ENCODE measurements at regions not wholly inside any gene's neighbourhood (a gene's known extent, or its start where the extent isn't known, plus 50 kb on each side); places are given as distances from the start of the nearest gene placed in this dataset.

DNA sequence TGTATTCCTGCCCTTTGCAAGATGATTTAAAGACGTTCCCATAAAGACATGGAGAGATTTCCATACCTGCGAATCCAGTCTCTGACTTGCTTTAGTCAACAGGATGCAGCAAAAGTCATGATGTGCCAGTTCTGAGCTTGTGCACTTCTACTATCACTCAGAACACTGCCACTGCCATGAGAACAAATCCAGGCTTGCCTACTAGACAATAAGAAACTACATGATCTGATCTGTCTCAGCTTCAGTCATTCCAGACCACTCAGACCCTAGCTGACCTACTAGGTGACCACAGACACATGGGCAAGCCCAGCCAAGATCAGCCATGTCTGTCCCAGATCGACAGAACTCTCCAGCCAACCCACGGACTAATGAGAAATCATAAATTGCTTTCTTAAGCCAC lies 219.2 kb downstream of the RRAGC start:
- Histone ChIP-seq H3K23ac (ENCODE audit: low read length) (no peak overlapping the region), H3K27ac (ENCODE audit: low read depth, low read length) (no peak overlapping the region), H3K56ac (ENCODE audit: low read length) (no peak overlapping the region), H2BK15ac (replicated peaks; ENCODE audit: low read depth) (no peak overlapping the region), H3K4me3 (ENCODE audit: low read length) (no peak overlapping the region), H3K36me3 (ENCODE audit: control insufficient read depth, insufficient read depth, low read length) (no peaks in the 10 kb centered on the region), H2BK120ac (ENCODE audit: low read depth, low read length) (no peak overlapping the region), H2AK5ac (ENCODE audit: low read length) (no peak overlapping the region), H3K4ac (ENCODE audit: low read depth, low read length) (no peak overlapping the region), H3K9ac (ENCODE audit: low read length) (no peak overlapping the region), H3K18ac (ENCODE audit: low read length) (no peak overlapping the region), H3K4me2 (ENCODE audit: low read length) (no peak overlapping the region), H3K4me1 (ENCODE audit: control insufficient read depth, low read depth, low read length) (no peaks in the 10 kb centered on the region), H3K27me3 (ENCODE audit: insufficient read depth, low read length, poor library complexity) (no peaks in the 10 kb centered on the region), H4K8ac (ENCODE audit: low read depth, low read length) (no peak overlapping the region), H3K79me2 (ENCODE audit: control insufficient read depth, insufficient read depth, low read length) (no peaks in the 10 kb centered on the region), H2BK5ac (ENCODE audit: low read length) (no peak overlapping the region), H4K5ac (ENCODE audit: low read length) (no peak overlapping the region), H3K79me1 (ENCODE audit: low read length) (no peaks in the 10 kb centered on the region)
- WGBS (ENCODE audit: extremely low coverage, insufficient coverage, low lambda C conversion rate): no CpG with 5 or more reads among the region's 4 CpGs
- DNase-seq: no peak

DNA sequence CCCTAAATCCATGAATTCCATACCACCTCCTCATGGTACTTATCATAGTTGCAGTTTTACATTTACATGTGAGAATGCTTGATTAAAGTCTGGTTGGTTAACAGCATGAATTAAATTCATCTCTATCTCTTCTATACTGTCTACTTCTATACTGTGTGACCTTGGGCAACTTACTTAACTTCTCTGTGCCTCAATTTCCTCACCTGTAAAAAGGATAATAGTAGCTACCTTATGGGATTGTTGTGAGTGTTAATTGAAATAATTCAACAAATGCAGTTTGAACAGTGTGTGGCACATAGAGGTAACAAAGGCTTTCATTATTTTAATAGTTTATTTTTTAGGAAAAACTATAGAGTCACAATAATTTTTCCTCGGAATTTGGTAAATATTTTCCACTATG lies 231.3 kb downstream of the RRAGC start:
- H2BK5ac ChIP-seq (ENCODE audit: low read length): no peak overlapping the region
- H2BK15ac ChIP-seq (replicated peaks; ENCODE audit: low read depth): no peak overlapping the region
- no peaks in the 10 kb centered on the region for H3K4me1 ChIP-seq (ENCODE audit: control insufficient read depth, low read depth, low read length)
- no peak overlapping the region for H3K27ac ChIP-seq (ENCODE audit: low read depth, low read length)
- no peak overlapping the region for H2BK120ac ChIP-seq (ENCODE audit: low read depth, low read length)
- no peak overlapping the region for H3K56ac ChIP-seq (ENCODE audit: low read length)
- H3K4me2 ChIP-seq (ENCODE audit: low read length): no peak overlapping the region
- no peak overlapping the region for H3K18ac ChIP-seq (ENCODE audit: low read length)
- H3K4me3 ChIP-seq (ENCODE audit: low read length): no peak overlapping the region
- no peaks in the 10 kb centered on the region for H3K27me3 ChIP-seq (ENCODE audit: insufficient read depth, low read length, poor library complexity)
- no peak overlapping the region for H3K23ac ChIP-seq (ENCODE audit: low read length)
- H4K8ac ChIP-seq (ENCODE audit: low read depth, low read length): no peak overlapping the region
- H3K9ac ChIP-seq (ENCODE audit: low read length): no peak overlapping the region
- no peak overlapping the region for H4K5ac ChIP-seq (ENCODE audit: low read length)
- H3K36me3 ChIP-seq (ENCODE audit: control insufficient read depth, insufficient read depth, low read length): no peaks in the 10 kb centered on the region
- no peak overlapping the region for H3K4ac ChIP-seq (ENCODE audit: low read depth, low read length)
- no peak for DNase-seq
- H3K79me2 ChIP-seq (ENCODE audit: control insufficient read depth, insufficient read depth, low read length): no peaks in the 10 kb centered on the region
- H2AK5ac ChIP-seq (ENCODE audit: low read length): no peak overlapping the region
- no peaks in the 10 kb centered on the region for H3K79me1 ChIP-seq (ENCODE audit: low read length)
- no CpG with 5 or more reads among the region's 1 CpG for WGBS (ENCODE audit: extremely low coverage, insufficient coverage, low lambda C conversion rate)

DNA sequence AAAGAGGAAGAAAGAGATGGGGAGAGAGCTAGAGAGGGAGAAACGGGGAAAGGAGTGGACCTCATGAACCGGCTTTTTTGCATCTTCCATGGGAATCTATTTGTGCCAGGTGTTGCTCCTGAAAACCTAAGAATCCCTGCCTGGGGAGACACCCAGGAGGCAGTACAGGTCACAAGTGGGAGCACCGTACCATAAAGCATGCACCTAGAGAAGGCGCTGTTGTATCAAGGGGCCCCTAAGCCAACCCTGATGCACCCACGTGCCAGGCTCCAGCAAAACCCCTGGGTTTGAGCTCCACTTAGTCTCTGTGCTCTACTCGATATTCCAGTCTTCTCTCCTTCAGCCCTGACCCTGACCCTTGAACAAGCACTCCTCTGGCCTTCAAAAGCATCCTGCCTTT lies 233.6 kb downstream of the RRAGC start:
- WGBS (ENCODE audit: extremely low coverage, insufficient coverage, low lambda C conversion rate): no CpG with 5 or more reads among the region's 6 CpGs
- Histone ChIP-seq H3K79me1 (ENCODE audit: low read length) (no peaks in the 10 kb centered on the region), H3K23ac (ENCODE audit: low read length) (no peak overlapping the region), H3K18ac (ENCODE audit: low read length) (no peak overlapping the region), H3K27ac (ENCODE audit: low read depth, low read length) (no peak overlapping the region), H3K79me2 (ENCODE audit: control insufficient read depth, insufficient read depth, low read length) (no peaks in the 10 kb centered on the region), H3K4me1 (ENCODE audit: control insufficient read depth, low read depth, low read length) (no peaks in the 10 kb centered on the region), H3K4me2 (ENCODE audit: low read length) (no peak overlapping the region), H4K5ac (ENCODE audit: low read length) (no peak overlapping the region), H3K36me3 (ENCODE audit: control insufficient read depth, insufficient read depth, low read length) (no peaks in the 10 kb centered on the region), H2AK5ac (ENCODE audit: low read length) (no peak overlapping the region), H2BK120ac (ENCODE audit: low read depth, low read length) (no peak overlapping the region), H3K4ac (ENCODE audit: low read depth, low read length) (no peak overlapping the region), H2BK15ac (replicated peaks; ENCODE audit: low read depth) (no peak overlapping the region), H4K8ac (ENCODE audit: low read depth, low read length) (no peak overlapping the region), H2BK5ac (ENCODE audit: low read length) (no peak overlapping the region), H3K4me3 (ENCODE audit: low read length) (no peak overlapping the region), H3K27me3 (ENCODE audit: insufficient read depth, low read length, poor library complexity) (no peaks in the 10 kb centered on the region), H3K56ac (ENCODE audit: low read length) (no peak overlapping the region), H3K9ac (ENCODE audit: low read length) (no peak overlapping the region)
- no peak for DNase-seq

- no peak overlapping the region for H3K18ac ChIP-seq (ENCODE audit: low read length)
- H2BK5ac ChIP-seq (ENCODE audit: low read length): no peak overlapping the region
- no peak overlapping the region for H3K4ac ChIP-seq (ENCODE audit: low read depth, low read length)
- no peak overlapping the region for H2BK120ac ChIP-seq (ENCODE audit: low read depth, low read length)
- no peaks in the 10 kb centered on the region for H3K36me3 ChIP-seq (ENCODE audit: control insufficient read depth, insufficient read depth, low read length)
- H2BK15ac ChIP-seq (replicated peaks; ENCODE audit: low read depth): no peak overlapping the region
- no peak overlapping the region for H3K4me3 ChIP-seq (ENCODE audit: low read length)
- no peak overlapping the region for H3K23ac ChIP-seq (ENCODE audit: low read length)
- H3K27ac ChIP-seq (ENCODE audit: low read depth, low read length): no peak overlapping the region
- no peak overlapping the region for H3K9ac ChIP-seq (ENCODE audit: low read length)
- H4K5ac ChIP-seq (ENCODE audit: low read length): no peak overlapping the region
- no peak overlapping the region for H3K56ac ChIP-seq (ENCODE audit: low read length)
- H3K4me2 ChIP-seq (ENCODE audit: low read length): no peak overlapping the region
- no peaks in the 10 kb centered on the region for H3K27me3 ChIP-seq (ENCODE audit: insufficient read depth, low read length, poor library complexity)
- H4K8ac ChIP-seq (ENCODE audit: low read depth, low read length): no peak overlapping the region
- no peaks in the 10 kb centered on the region for H3K79me2 ChIP-seq (ENCODE audit: control insufficient read depth, insufficient read depth, low read length)
- no CpG with 5 or more reads among the region's 14 CpGs for WGBS (ENCODE audit: extremely low coverage, insufficient coverage, low lambda C conversion rate)
- no peak for DNase-seq
- H3K4me1 ChIP-seq (ENCODE audit: control insufficient read depth, low read depth, low read length): no peaks in the 10 kb centered on the region
- H2AK5ac ChIP-seq (ENCODE audit: low read length): no peak overlapping the region
- no peaks in the 10 kb centered on the region for H3K79me1 ChIP-seq (ENCODE audit: low read length)
Observed at GRCh38 chr1:38624336-38625039, 235.1 kb downstream of the RRAGC start.

DNA sequence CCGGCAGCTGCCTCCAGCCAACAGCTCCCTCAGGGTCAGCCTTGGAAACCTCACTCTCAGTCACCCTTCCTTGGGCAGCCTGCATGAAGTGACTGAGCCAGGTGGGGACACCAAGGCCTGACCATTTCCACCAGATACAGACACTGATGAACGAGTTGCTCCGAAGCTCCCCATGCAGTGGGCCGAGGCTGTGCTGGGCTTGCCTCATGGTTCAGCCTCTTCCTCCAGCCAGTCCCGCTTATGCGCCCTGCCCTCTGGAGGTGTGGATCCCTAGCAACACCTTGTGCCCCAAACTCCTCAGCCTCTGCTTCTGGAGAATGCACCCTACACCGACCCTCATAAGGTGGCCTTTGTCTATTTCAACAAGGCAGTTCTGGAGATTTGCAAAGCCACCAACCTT lies 236.0 kb downstream of the RRAGC start:
- Histone ChIP-seq H3K4me2 (ENCODE audit: low read length) (no peak overlapping the region), H2BK5ac (ENCODE audit: low read length) (no peak overlapping the region), H3K23ac (ENCODE audit: low read length) (no peak overlapping the region), H3K18ac (ENCODE audit: low read length) (no peak overlapping the region), H3K27me3 (ENCODE audit: insufficient read depth, low read length, poor library complexity) (no peaks in the 10 kb centered on the region), H3K56ac (ENCODE audit: low read length) (no peak overlapping the region), H3K9ac (ENCODE audit: low read length) (no peak overlapping the region), H2AK5ac (ENCODE audit: low read length) (no peak overlapping the region), H3K36me3 (ENCODE audit: control insufficient read depth, insufficient read depth, low read length) (no peaks in the 10 kb centered on the region), H3K4me1 (ENCODE audit: control insufficient read depth, low read depth, low read length) (no peaks in the 10 kb centered on the region), H3K27ac (ENCODE audit: low read depth, low read length) (no peak overlapping the region), H4K8ac (ENCODE audit: low read depth, low read length) (no peak overlapping the region), H3K79me2 (ENCODE audit: control insufficient read depth, insufficient read depth, low read length) (no peaks in the 10 kb centered on the region), H3K79me1 (ENCODE audit: low read length) (no peaks in the 10 kb centered on the region), H4K5ac (ENCODE audit: low read length) (no peak overlapping the region), H2BK15ac (replicated peaks; ENCODE audit: low read depth) (no peak overlapping the region), H2BK120ac (ENCODE audit: low read depth, low read length) (no peak overlapping the region), H3K4ac (ENCODE audit: low read depth, low read length) (no peak overlapping the region), H3K4me3 (ENCODE audit: low read length) (no peak overlapping the region)
- no peak for DNase-seq
- no CpG with 5 or more reads among the region's 7 CpGs for WGBS (ENCODE audit: extremely low coverage, insufficient coverage, low lambda C conversion rate)

GRCh38 chr1:38622197-38622596 lies 237.4 kb downstream of the RRAGC start:
- Histone ChIP-seq H3K9ac (ENCODE audit: low read length) (no peak overlapping the region), H2BK15ac (replicated peaks; ENCODE audit: low read depth) (no peak overlapping the region), H3K27me3 (ENCODE audit: insufficient read depth, low read length, poor library complexity) (no peaks in the 10 kb centered on the region), H2BK5ac (ENCODE audit: low read length) (no peak overlapping the region), H3K56ac (ENCODE audit: low read length) (no peak overlapping the region), H4K8ac (ENCODE audit: low read depth, low read length) (no peak overlapping the region), H3K27ac (ENCODE audit: low read depth, low read length) (no peak overlapping the region), H3K4me3 (ENCODE audit: low read length) (no peak overlapping the region), H3K36me3 (ENCODE audit: control insufficient read depth, insufficient read depth, low read length) (no peaks in the 10 kb centered on the region), H3K79me2 (ENCODE audit: control insufficient read depth, insufficient read depth, low read length) (no peaks in the 10 kb centered on the region), H2BK120ac (ENCODE audit: low read depth, low read length) (no peak overlapping the region), H4K5ac (ENCODE audit: low read length) (no peak overlapping the region), H3K4ac (ENCODE audit: low read depth, low read length) (no peak overlapping the region), H3K23ac (ENCODE audit: low read length) (no peak overlapping the region), H2AK5ac (ENCODE audit: low read length) (no peak overlapping the region), H3K18ac (ENCODE audit: low read length) (no peak overlapping the region), H3K4me1 (ENCODE audit: control insufficient read depth, low read depth, low read length) (no peaks in the 10 kb centered on the region), H3K4me2 (ENCODE audit: low read length) (no peak overlapping the region), H3K79me1 (ENCODE audit: low read length) (no peaks in the 10 kb centered on the region)
- no CpG with 5 or more reads among the region's 6 CpGs for WGBS (ENCODE audit: extremely low coverage, insufficient coverage, low lambda C conversion rate)
- DNase-seq: no peak
